HepG2 (cell line): ENCODE measurements at regions not wholly inside any gene's neighbourhood (a gene's known extent, or its start where the extent isn't known, plus 50 kb on each side); places are given as distances from the start of the nearest gene placed in this dataset.

Source experiments
- ARNT2 ChIP-seq: sonication (generic); formaldehyde crosslinking; IDR thresholded peaks from 2 replicates; pipeline ENCODE4 v1.8.0; 2022; ENCODE audit warnings: mild to moderate bottlenecking, low read depth, missing genetic modification reagents, moderate library complexity
- FOXJ3 ChIP-seq: sonication (generic); formaldehyde crosslinking; IDR thresholded peaks from 2 replicates; pipeline ENCODE4 v1.4.0; 2020; ENCODE audit warnings: missing genetic modification reagents, mild to moderate bottlenecking, borderline replicate concordance
- GPN1 ChIP-seq: sonication (generic); formaldehyde crosslinking; IDR thresholded peaks from 2 replicates; pipeline ENCODE4 v1.5.1; 2020; ENCODE audit warnings: missing genetic modification reagents, borderline replicate concordance
- MATR3 ChIP-seq: sonication (generic); formaldehyde crosslinking; IDR thresholded peaks from 2 replicates; pipeline ENCODE4 v1.4.0; 2020; ENCODE audit warnings: missing genetic modification reagents
- ZFP36L2 ChIP-seq: sonication (generic); formaldehyde crosslinking; IDR thresholded peaks from 2 replicates; pipeline ENCODE4 v1.4.0; 2020; ENCODE audit warnings: missing genetic modification reagents
- ZNF317 ChIP-seq: sonication (generic); formaldehyde crosslinking; IDR thresholded peaks from 2 replicates; pipeline ENCODE4 v1.5.0; 2020; ENCODE audit warnings: mild to moderate bottlenecking, missing genetic modification reagents
- ZNF549 ChIP-seq: sonication (generic); formaldehyde crosslinking; IDR thresholded peaks from 2 replicates; pipeline ENCODE4 v1.5.0; 2020; ENCODE audit warnings: missing genetic modification reagents
- TF ChIP-seq, protein P1 (sequence below): sonication (generic); formaldehyde crosslinking; IDR thresholded peaks from 2 replicates; pipeline ENCODE4 v1.8.1; 2023; ENCODE audit warnings: missing genetic modification reagents, inconsistent platforms, borderline replicate concordance
- TF ChIP-seq, protein P2 (sequence below): sonication (generic); formaldehyde crosslinking; IDR thresholded peaks from 2 replicates; pipeline ENCODE4 v1.4.0; 2020; ENCODE audit warnings: low read depth, mild to moderate bottlenecking, missing genetic modification reagents
- TF ChIP-seq, protein P3 (sequence below): sonication (generic); formaldehyde crosslinking; IDR thresholded peaks from 2 replicates; pipeline ENCODE4 v1.8.0; 2022; ENCODE audit warnings: mild to moderate bottlenecking, missing genetic modification reagents; ENCODE audit not compliant: insufficient replicate concordance

DNA sequence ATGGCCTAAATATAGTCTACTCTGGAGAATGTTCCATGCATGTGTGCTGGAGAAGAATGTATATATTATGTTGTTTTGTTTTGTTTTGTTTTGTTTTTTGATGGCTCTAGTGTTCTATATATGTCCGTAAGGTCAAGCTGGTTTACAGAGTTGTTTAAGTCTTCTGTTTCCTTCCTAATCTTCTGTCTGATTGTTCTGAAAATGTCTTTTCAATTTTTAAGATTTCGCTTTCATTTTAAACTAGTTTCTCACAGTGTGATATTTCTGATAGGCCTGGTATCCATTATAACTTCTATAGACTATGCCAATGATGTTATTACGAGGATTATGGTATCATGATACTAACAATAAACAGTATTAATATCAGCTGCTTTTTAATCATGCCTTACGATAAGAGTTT is 1126.3 kb upstream of the SORCS1 start (continued):
- TF ChIP-seq, protein P1, sequence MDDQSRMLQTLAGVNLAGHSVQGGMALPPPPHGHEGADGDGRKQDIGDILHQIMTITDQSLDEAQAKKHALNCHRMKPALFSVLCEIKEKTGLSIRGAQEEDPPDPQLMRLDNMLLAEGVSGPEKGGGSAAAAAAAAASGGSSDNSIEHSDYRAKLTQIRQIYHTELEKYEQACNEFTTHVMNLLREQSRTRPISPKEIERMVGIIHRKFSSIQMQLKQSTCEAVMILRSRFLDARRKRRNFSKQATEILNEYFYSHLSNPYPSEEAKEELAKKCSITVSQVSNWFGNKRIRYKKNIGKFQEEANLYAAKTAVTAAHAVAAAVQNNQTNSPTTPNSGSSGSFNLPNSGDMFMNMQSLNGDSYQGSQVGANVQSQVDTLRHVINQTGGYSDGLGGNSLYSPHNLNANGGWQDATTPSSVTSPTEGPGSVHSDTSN (CRISPR knock-in tag), result no peak
- no peak for TF ChIP-seq ZFP36L2 (CRISPR knock-in tag)
- TF ChIP-seq ZNF549 (CRISPR knock-in tag), result no peak
- TF ChIP-seq FOXJ3 (CRISPR knock-in tag), result no peak
- TF ChIP-seq, protein P2, sequence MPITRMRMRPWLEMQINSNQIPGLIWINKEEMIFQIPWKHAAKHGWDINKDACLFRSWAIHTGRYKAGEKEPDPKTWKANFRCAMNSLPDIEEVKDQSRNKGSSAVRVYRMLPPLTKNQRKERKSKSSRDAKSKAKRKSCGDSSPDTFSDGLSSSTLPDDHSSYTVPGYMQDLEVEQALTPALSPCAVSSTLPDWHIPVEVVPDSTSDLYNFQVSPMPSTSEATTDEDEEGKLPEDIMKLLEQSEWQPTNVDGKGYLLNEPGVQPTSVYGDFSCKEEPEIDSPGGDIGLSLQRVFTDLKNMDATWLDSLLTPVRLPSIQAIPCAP, result no peak
- no peak for TF ChIP-seq MATR3 (CRISPR knock-in tag)
- TF ChIP-seq ZNF317 (CRISPR knock-in tag), result no peak
- TF ChIP-seq GPN1 (CRISPR knock-in tag), result no peak
- no peak for TF ChIP-seq ARNT2
- TF ChIP-seq, protein P3, sequence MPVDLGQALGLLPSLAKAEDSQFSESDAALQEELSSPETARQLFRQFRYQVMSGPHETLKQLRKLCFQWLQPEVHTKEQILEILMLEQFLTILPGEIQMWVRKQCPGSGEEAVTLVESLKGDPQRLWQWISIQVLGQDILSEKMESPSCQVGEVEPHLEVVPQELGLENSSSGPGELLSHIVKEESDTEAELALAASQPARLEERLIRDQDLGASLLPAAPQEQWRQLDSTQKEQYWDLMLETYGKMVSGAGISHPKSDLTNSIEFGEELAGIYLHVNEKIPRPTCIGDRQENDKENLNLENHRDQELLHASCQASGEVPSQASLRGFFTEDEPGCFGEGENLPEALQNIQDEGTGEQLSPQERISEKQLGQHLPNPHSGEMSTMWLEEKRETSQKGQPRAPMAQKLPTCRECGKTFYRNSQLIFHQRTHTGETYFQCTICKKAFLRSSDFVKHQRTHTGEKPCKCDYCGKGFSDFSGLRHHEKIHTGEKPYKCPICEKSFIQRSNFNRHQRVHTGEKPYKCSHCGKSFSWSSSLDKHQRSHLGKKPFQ (CRISPR knock-in tag), result no peak
- TF ChIP-seq, all 625 proteins: peak for 0
